WERI-Rb-1 (cell line): ENCODE measurements at regions not wholly inside any gene's neighbourhood (a gene's known extent, or its start where the extent isn't known, plus 50 kb on each side); places are given as distances from the start of the nearest gene placed in this dataset.

Experiments
- DNase-seq: peaks from one replicate; pipeline ENCODE4 v3.0.0-alpha.2; 2020
- H3K27ac ChIP-seq: fragments of 250-450 bp; sonication (Bioruptor Pico); 2 replicates; pipeline ENCODE4 v1.5.1; 2020; ENCODE audit warnings: mild to moderate bottlenecking, moderate library complexity
- H3K27me3 ChIP-seq: fragments of 250-450 bp; sonication (Bioruptor Pico); 2 replicates; pipeline ENCODE4 v1.5.1; 2021; ENCODE audit warnings: mild to moderate bottlenecking, low read depth, moderate library complexity; ENCODE audit not compliant: insufficient read depth, severe bottlenecking
- H3K36me3 ChIP-seq: fragments of 250-450 bp; sonication (Bioruptor Pico); 2 replicates; pipeline ENCODE4 v1.5.1; 2020; ENCODE audit warnings: mild to moderate bottlenecking, moderate library complexity
- H3K4me3 ChIP-seq: 2 replicates; pipeline ENCODE4 v1.5.1; 2011; ENCODE audit warnings: low read depth, mild to moderate bottlenecking, control low read depth, low read length
- H3K9me3 ChIP-seq: fragments of 250-450 bp; sonication (Bioruptor Pico); 2 replicates; pipeline ENCODE4 v1.5.1; 2021; ENCODE audit warnings: mild to moderate bottlenecking, moderate library complexity; ENCODE audit not compliant: severe bottlenecking
- TF ChIP-seq, protein P1 (sequence below): IDR thresholded peaks from 2 replicates; pipeline ENCODE4 v1.5.1; 2011; ENCODE audit warnings: low read depth, mild to moderate bottlenecking, control low read depth, inconsistent platforms, low read length

DNA sequence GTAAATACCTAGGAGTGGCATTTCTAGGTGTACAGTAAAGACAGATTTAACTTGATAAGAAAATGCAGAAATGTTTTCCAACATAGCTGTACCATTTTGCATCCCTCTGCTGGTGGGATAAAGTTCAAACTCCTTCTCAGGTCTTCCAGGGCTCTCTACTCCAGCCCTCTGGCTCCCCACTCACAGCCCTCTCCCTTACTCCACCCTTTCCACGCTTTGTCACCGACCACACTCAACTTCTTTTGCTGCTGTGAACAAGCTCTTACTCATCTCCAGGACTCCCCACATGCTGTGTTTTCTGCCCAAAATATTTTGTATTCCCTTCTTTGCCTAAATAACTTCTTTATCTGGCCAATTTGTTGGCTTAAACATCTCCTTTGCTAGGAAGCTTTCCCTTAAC is 90.6 kb upstream of the OSMR start:
- no peak for DNase-seq
- TF ChIP-seq, protein P1, sequence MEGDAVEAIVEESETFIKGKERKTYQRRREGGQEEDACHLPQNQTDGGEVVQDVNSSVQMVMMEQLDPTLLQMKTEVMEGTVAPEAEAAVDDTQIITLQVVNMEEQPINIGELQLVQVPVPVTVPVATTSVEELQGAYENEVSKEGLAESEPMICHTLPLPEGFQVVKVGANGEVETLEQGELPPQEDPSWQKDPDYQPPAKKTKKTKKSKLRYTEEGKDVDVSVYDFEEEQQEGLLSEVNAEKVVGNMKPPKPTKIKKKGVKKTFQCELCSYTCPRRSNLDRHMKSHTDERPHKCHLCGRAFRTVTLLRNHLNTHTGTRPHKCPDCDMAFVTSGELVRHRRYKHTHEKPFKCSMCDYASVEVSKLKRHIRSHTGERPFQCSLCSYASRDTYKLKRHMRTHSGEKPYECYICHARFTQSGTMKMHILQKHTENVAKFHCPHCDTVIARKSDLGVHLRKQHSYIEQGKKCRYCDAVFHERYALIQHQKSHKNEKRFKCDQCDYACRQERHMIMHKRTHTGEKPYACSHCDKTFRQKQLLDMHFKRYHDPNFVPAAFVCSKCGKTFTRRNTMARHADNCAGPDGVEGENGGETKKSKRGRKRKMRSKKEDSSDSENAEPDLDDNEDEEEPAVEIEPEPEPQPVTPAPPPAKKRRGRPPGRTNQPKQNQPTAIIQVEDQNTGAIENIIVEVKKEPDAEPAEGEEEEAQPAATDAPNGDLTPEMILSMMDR: no peak
- H3K36me3 ChIP-seq: no peaks in the 10 kb centered on the region

GRCh38 chr5:38756068-38756467 is 89.7 kb upstream of the OSMR start:
- TF ChIP-seq, protein P1: no peak
- H3K27me3 ChIP-seq: no peaks in the 10 kb centered on the region
- no peak overlapping the region for H3K4me3 ChIP-seq
- H3K9me3 ChIP-seq: no peaks in the 10 kb centered on the region
- no peak for DNase-seq
- H3K36me3 ChIP-seq: no peaks in the 10 kb centered on the region
- no peak overlapping the region for H3K27ac ChIP-seq

More for the DNA sequence above, 90.6 kb upstream of the OSMR start:
- no peak overlapping the region for H3K27ac ChIP-seq
- no peaks in the 10 kb centered on the region for H3K9me3 ChIP-seq
- no peaks in the 10 kb centered on the region for H3K27me3 ChIP-seq
- H3K4me3 ChIP-seq: no peak overlapping the region

- TF ChIP-seq, protein P1: no peak
Observed at GRCh38 chr5:38757451-38758245, 88.2 kb upstream of the OSMR start.

GRCh38 chr5:38758774-38759600 is 86.8 kb upstream of the OSMR start:
- Histone ChIP-seq H3K27ac (no peak overlapping the region), H3K9me3 (no peaks in the 10 kb centered on the region), H3K27me3 (no peaks in the 10 kb centered on the region), H3K4me3 (no peak overlapping the region), H3K36me3 (no peaks in the 10 kb centered on the region)
- TF ChIP-seq, protein P1: no peak
- DNase-seq: no peak

More at GRCh38 chr5:38757451-38758245, 88.2 kb upstream of the OSMR start:
- no peaks in the 10 kb centered on the region for H3K27me3 ChIP-seq
- no peak overlapping the region for H3K27ac ChIP-seq
- no peaks in the 10 kb centered on the region for H3K36me3 ChIP-seq
- no peak for DNase-seq
- H3K9me3 ChIP-seq: no peaks in the 10 kb centered on the region
- H3K4me3 ChIP-seq: no peak overlapping the region

- no peak for DNase-seq
- H3K4me3 ChIP-seq: no peak overlapping the region
- no peak overlapping the region for H3K27ac ChIP-seq
- H3K9me3 ChIP-seq: peaks cover 7% of the 10 kb centered on the region
- TF ChIP-seq, protein P1: no peak
- H3K36me3 ChIP-seq: no peaks in the 10 kb centered on the region
- no peaks in the 10 kb centered on the region for H3K27me3 ChIP-seq
Observed at GRCh38 chr5:38764937-38765391, 80.8 kb upstream of the OSMR start.
